ENCODE measurements at regions not wholly inside any gene's neighbourhood (a gene's known extent, or its start where the extent isn't known, plus 50 kb on each side); places are given as distances from the start of the nearest gene placed in this dataset.

DNA sequence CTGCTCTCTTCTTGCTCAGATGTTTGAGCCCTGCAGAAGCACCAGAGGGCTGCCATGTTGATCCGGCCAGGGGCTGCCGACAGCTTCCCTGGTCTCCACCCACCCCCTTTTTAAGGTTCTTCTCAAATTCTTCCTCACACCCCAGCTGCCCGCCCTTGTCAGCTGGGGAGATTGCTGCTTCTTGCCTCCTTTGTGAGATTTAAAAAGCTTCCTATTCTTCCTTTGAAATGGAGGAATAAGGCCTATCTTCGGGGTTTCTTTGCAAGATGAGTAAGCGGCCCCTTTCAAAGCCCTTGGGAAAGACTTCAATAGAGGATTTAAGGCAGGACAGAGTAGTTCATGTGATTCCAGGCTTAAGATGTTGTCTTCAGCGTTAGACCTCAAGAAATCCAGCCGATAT, 211.9 kb upstream of the SHH start:
- DNase-seq (ENCODE audit: insufficient read length, low spot score, missing footprints), result no peak
- Histone ChIP-seq H3K4me1 (ENCODE audit: insufficient read depth, low read length) (no peaks in the 10 kb centered on the region), H3K27me3 (ENCODE audit: insufficient read depth, low read length) (no peaks in the 10 kb centered on the region)

DNA sequence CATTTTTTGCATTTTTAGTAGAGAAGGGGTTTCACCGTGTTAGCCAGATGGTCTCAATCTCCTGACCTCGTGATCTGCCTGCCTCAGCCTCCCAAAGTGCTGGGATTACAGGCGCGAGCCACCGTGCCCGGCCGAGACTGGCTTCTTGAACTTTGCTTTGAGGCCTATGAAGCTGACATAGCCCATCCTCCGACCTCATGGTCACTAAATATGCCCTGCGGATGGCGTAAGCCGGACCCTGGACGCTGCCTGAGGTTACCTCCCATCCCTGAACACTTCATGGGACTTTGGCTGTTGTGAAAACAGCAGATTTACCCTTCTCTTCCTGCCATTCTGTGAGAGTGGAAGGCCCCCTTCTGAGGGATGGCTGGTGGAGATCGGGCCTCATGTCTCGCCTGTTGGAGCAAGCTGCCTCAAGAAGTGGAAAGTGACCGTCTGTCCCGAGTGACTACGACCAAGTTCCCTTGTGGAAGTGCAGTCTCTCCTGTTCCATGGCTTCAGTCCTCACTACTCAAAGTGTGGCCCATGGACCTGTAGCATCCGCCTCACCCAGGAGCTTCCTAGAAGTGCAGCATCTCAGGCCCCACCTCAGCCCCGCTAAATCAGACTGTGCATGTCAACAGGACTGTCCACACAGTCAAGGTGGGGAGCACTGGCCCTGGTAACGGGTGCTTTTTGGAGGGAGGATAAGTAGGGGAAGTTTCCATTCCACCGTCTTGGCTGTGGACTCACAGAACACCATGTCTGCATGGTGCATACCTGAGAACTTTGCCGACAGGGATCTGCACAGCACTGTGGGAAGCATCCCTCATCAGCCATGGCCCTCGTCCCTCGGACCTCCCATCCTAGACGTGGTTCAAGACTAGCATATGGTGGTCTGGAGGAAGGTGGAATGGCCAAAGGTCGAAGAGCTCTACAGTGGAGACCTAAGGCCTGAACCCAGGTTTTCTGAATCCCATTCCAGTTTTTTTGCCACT, 210.5 kb upstream of the SHH start:
- Histone ChIP-seq H3K27me3 (ENCODE audit: insufficient read depth, low read length) (no peaks in the 10 kb centered on the region), H3K36me3 (ENCODE audit: insufficient read depth, low read length) (no peaks in the 10 kb centered on the region), H3K27ac (ENCODE audit: low read depth, low read length) (no peak overlapping the region), H4K20me1 (ENCODE audit: insufficient read depth, low read length) (no peaks in the 10 kb centered on the region), H2AFZ (ENCODE audit: low read length) (no peak overlapping the region), H3K4me2 (ENCODE audit: insufficient read depth, low read length) (no peak overlapping the region), H3K79me2 (ENCODE audit: insufficient read depth, low read length) (no peaks in the 10 kb centered on the region), H3K4me1 (ENCODE audit: insufficient read depth, low read length) (no peaks in the 10 kb centered on the region), H3K9me3 (ENCODE audit: low read depth, low read length) (no peaks in the 10 kb centered on the region), H3K4me3 (ENCODE audit: insufficient read depth, low read length) (no peak overlapping the region)
- no peak for DNase-seq (ENCODE audit: insufficient read length, low spot score, missing footprints)
- TF ChIP-seq, protein P1, sequence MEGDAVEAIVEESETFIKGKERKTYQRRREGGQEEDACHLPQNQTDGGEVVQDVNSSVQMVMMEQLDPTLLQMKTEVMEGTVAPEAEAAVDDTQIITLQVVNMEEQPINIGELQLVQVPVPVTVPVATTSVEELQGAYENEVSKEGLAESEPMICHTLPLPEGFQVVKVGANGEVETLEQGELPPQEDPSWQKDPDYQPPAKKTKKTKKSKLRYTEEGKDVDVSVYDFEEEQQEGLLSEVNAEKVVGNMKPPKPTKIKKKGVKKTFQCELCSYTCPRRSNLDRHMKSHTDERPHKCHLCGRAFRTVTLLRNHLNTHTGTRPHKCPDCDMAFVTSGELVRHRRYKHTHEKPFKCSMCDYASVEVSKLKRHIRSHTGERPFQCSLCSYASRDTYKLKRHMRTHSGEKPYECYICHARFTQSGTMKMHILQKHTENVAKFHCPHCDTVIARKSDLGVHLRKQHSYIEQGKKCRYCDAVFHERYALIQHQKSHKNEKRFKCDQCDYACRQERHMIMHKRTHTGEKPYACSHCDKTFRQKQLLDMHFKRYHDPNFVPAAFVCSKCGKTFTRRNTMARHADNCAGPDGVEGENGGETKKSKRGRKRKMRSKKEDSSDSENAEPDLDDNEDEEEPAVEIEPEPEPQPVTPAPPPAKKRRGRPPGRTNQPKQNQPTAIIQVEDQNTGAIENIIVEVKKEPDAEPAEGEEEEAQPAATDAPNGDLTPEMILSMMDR (IDR thresholded peaks at IDR 0.05; ENCODE audit: extremely low read depth, low read depth, low read length), result no peak

More for the DNA sequence above, 211.9 kb upstream of the SHH start:
- no peak overlapping the region for H3K4me2 ChIP-seq (ENCODE audit: insufficient read depth, low read length)
- H3K4me3 ChIP-seq (ENCODE audit: insufficient read depth, low read length), result no peak overlapping the region
- H2AFZ ChIP-seq (ENCODE audit: low read length), result no peak overlapping the region
- no peak overlapping the region for H3K27ac ChIP-seq (ENCODE audit: low read depth, low read length)
- H4K20me1 ChIP-seq (ENCODE audit: insufficient read depth, low read length), result no peaks in the 10 kb centered on the region
- H3K9me3 ChIP-seq (ENCODE audit: low read depth, low read length), result no peaks in the 10 kb centered on the region
- TF ChIP-seq, protein P1 (IDR thresholded peaks at IDR 0.05; ENCODE audit: extremely low read depth, low read depth, low read length), result no peak
- no peaks in the 10 kb centered on the region for H3K79me2 ChIP-seq (ENCODE audit: insufficient read depth, low read length)
- H3K36me3 ChIP-seq (ENCODE audit: insufficient read depth, low read length), result no peaks in the 10 kb centered on the region

DNA sequence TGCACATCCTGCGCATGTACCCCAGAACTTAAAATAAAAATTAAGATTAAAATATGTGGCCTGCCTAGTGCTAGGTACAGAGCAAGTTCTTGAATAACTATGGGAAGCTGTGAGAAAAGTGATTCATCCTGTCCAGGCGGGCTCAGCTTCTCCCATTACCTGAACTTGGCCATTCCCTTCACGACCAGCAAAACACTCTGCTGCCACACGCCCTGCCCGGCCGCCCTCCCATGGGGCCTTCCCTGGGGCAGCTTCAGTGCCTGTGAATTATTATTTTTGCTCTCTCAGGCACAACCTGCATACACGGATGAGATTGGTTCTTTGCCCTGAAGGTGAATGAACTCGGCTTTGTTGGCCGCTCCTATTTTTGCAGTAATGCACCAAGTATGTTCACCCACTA, 209.2 kb upstream of the SHH start:
- Histone ChIP-seq H3K4me2 (ENCODE audit: insufficient read depth, low read length) (no peak overlapping the region), H3K27ac (ENCODE audit: low read depth, low read length) (no peak overlapping the region), H3K4me1 (ENCODE audit: insufficient read depth, low read length) (no peaks in the 10 kb centered on the region), H2AFZ (ENCODE audit: low read length) (no peak overlapping the region), H4K20me1 (ENCODE audit: insufficient read depth, low read length) (no peaks in the 10 kb centered on the region), H3K36me3 (ENCODE audit: insufficient read depth, low read length) (no peaks in the 10 kb centered on the region), H3K79me2 (ENCODE audit: insufficient read depth, low read length) (no peaks in the 10 kb centered on the region), H3K4me3 (ENCODE audit: insufficient read depth, low read length) (no peak overlapping the region), H3K27me3 (ENCODE audit: insufficient read depth, low read length) (no peaks in the 10 kb centered on the region), H3K9me3 (ENCODE audit: low read depth, low read length) (no peaks in the 10 kb centered on the region)
- DNase-seq (ENCODE audit: insufficient read length, low spot score, missing footprints), result no peak
- TF ChIP-seq, protein P1 (IDR thresholded peaks at IDR 0.05; ENCODE audit: extremely low read depth, low read depth, low read length), result no peak

DNA sequence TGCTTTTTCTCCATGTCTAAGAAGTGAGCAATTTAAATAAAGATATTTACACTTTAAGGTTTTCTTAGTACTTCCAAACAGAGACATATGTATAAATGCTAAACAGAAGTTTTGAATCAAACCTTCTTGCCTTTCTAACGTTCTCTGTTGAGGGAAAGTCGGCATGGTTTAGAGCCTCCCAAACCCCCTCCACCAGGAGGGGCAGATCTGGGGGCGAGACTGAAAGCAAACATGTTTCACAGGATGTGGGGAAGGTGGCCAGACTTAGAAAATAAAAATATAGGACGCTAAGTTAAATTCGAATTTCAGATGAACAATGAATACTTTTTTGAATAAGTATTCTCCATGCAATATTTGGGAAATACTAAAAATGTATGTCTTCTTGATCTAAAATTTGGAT, 208.3 kb upstream of the SHH start:
- Histone ChIP-seq H3K9me3 (ENCODE audit: low read depth, low read length) (no peaks in the 10 kb centered on the region), H3K27ac (ENCODE audit: low read depth, low read length) (no peak overlapping the region), H3K4me3 (ENCODE audit: insufficient read depth, low read length) (no peak overlapping the region), H2AFZ (ENCODE audit: low read length) (no peak overlapping the region), H3K27me3 (ENCODE audit: insufficient read depth, low read length) (no peaks in the 10 kb centered on the region), H3K79me2 (ENCODE audit: insufficient read depth, low read length) (no peaks in the 10 kb centered on the region), H3K4me1 (ENCODE audit: insufficient read depth, low read length) (no peaks in the 10 kb centered on the region), H3K36me3 (ENCODE audit: insufficient read depth, low read length) (no peaks in the 10 kb centered on the region), H3K4me2 (ENCODE audit: insufficient read depth, low read length) (no peak overlapping the region), H4K20me1 (ENCODE audit: insufficient read depth, low read length) (no peaks in the 10 kb centered on the region)
- no peak for DNase-seq (ENCODE audit: insufficient read length, low spot score, missing footprints)
- TF ChIP-seq, protein P1 (IDR thresholded peaks at IDR 0.05; ENCODE audit: extremely low read depth, low read depth, low read length), result no peak

All from osteoblast (primary cell).